Ovary (tissue), 3 donors: ENCODE measurements at regions not wholly inside any gene's neighbourhood (a gene's known extent, or its start where the extent isn't known, plus 50 kb on each side); places are given as distances from the start of the nearest gene placed in this dataset.

Source experiments
- CTCF ChIP-seq, 3 donors: fragments of 450-650 bp in 2 of 3; fragments of 200-600 bp in 1 of 3; IDR thresholded peaks; one replicate each; pipeline versions ENCODE4 v1.5.1 to v1.8.0; 2016 to 2022; ENCODE audit warnings: antibody characterized with exemption in 3 of 3, mild to moderate bottlenecking in 1 of 3
- POLR2A ChIP-seq: fragments of 450-650 bp; IDR thresholded peaks from one replicate; pipeline ENCODE4 v1.6.1; 2017; ENCODE audit warnings: antibody characterized with exemption, mild to moderate bottlenecking, moderate library complexity
- donor health status: DM: no; HTN: no; CAD: no.

DNA sequence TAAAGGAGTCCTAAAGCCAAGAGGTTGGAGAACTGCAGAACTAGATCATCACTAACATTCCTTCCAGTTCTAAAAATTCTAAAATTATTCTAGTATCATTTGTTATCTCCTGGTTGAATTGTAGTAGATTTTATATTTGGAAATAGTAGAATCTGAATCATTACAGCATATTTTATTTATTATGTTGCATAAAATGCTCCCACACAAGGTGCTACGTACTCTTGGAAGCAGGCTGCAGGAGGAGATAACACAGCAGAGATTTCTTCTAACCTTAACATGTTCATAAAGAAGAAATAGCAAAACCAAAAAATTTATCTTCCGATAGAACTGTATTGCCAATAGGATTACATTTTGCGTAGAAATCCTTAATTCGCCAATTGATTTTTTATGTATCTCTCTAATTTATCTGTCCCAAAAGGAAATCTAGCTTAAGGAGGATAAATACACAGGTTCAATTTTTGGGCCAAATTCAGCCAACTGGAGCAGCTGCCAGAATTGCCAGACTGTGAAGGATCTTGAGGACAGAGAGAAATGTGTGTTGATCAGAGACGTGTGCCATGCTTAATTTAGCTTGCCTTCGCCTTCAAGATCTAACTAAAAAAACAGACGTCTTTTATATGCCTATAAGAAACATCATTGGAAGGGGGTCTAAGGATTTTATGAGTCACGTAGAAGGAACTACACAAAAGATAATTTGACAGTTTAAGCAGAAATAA, 134.4 kb upstream of the MITF start:
- TF ChIP-seq CTCF (IDR thresholded peaks at IDR 0.05) (no peak), POLR2A (no peak)
